ENCODE measurements at regions not wholly inside any gene's neighbourhood (a gene's known extent, or its start where the extent isn't known, plus 50 kb on each side); places are given as distances from the start of the nearest gene placed in this dataset.

GRCh38 chr6:166722785-166723184 is 95.7 kb upstream of the RPS6KA2 start:
- H3K9me3 ChIP-seq (ENCODE audit: low read length): no peaks in the 10 kb centered on the region
- no peak overlapping the region for H3K4me2 ChIP-seq (ENCODE audit: low read depth, low read length)
- no peak for ATAC-seq
- in situ Hi-C loops (cut with HindIII; ENCODE audit: extremely low pct_ligation_motif_present, low pct_unique_long_range_greater_than_20kb): no loop called here
- DNase-seq (ENCODE audit: low spot score): no peak
- BruUV-seq (replicated peaks): no TSS peak
- H2AFZ ChIP-seq (ENCODE audit: low read length): no peak overlapping the region
- no peaks in the 10 kb centered on the region for H3K36me3 ChIP-seq (replicated peaks in 1 of 2; ENCODE audit: control insufficient read depth in 1 of 2, insufficient read depth in 2 of 2, low read length in 2 of 2)
- ChIA-PET CTCF (ENCODE audit: low intra/inter-chr PET ratio, low total read pairs) (no interaction called here), POLR2A (no interaction called here)
- peaks cover 4 to 78% of the 10 kb centered on the region in 2 experiments; a peak in 4 of 5 replicates for H3K27me3 ChIP-seq (ENCODE audit: control insufficient read depth in 1 of 2, insufficient read depth in 2 of 2, low read length in 2 of 2)
- 52% methylated on average over 11 of the region's 11 CpGs for WGBS (ENCODE audit: low lambda C conversion rate)
- FAIRE-seq: no peak
- no peak overlapping the region for H3K9ac ChIP-seq (ENCODE audit: insufficient read depth, low read depth, low read length)
- no peak overlapping the region for H3K27ac ChIP-seq (ENCODE audit: extremely low read length, insufficient read depth, low read length)
- H4K20me1 ChIP-seq (ENCODE audit: insufficient read depth, low read length): no peaks in the 10 kb centered on the region; the same call in 1 of the 2 replicates
- H3K4me1 ChIP-seq (ENCODE audit: insufficient read depth, low read length): no peaks in the 10 kb centered on the region
- H3K4me3 ChIP-seq (replicated peaks in 1 of 3; ENCODE audit: insufficient read depth in 1 of 3, low read depth in 2 of 3, low read length in 3 of 3): no peak overlapping the region
- intact Hi-C loops (cut with micrococcal nuclease; ENCODE audit: unreplicated experiment): no loop called here
- H3K79me2 ChIP-seq (ENCODE audit: insufficient read depth, low read length): no peaks in the 10 kb centered on the region
- TF ChIP-seq MTF2 (CRISPR knock-in tag; IDR thresholded peaks at IDR 0.05; ENCODE audit: borderline replicate concordance) (no peak), KDM2A (CRISPR knock-in tag; IDR thresholded peaks at IDR 0.05; ENCODE audit: borderline replicate concordance, low read depth) (no peak), STAT5B (CRISPR knock-in tag; IDR thresholded peaks at IDR 0.05) (no peak), ZNF513 (CRISPR knock-in tag; conservative IDR thresholded peaks at IDR 0.05) (no peak), ZNF142 (CRISPR knock-in tag; IDR thresholded peaks at IDR 0.05) (no peak), KLF11 (CRISPR knock-in tag; IDR thresholded peaks at IDR 0.05) (no peak), CBFB (CRISPR knock-in tag; IDR thresholded peaks at IDR 0.05) (no peak), ZSCAN25 (CRISPR knock-in tag; IDR thresholded peaks at IDR 0.05) (no peak), ZNF724P (CRISPR knock-in tag; IDR thresholded peaks at IDR 0.05; ENCODE audit: borderline replicate concordance) (no peak), PAXIP1 (CRISPR knock-in tag; conservative IDR thresholded peaks at IDR 0.05) (no peak), ZNF3 (CRISPR knock-in tag; IDR thresholded peaks at IDR 0.05) (no peak), ZNF761 (CRISPR knock-in tag; conservative IDR thresholded peaks at IDR 0.05) (no peak), ZNF180 (CRISPR knock-in tag; IDR thresholded peaks at IDR 0.05; ENCODE audit: borderline replicate concordance, low read depth) (no peak)

Data from HepG2 (cell line).